Nephron progenitor cell (in vitro differentiated cells): ENCODE measurements at regions not wholly inside any gene's neighbourhood (a gene's known extent, or its start where the extent isn't known, plus 50 kb on each side); places are given as distances from the start of the nearest gene placed in this dataset.

ENCODE experiments used
- DNase-seq: peaks from one replicate; pipeline ENCODE4 v3.0.0; 2021
- H3K27ac Mint-ChIP-seq: 2 replicates; pipeline ENCODE4 v1.8.0; 2021; ENCODE audit warnings: mild to moderate bottlenecking, moderate library complexity, mixed read lengths
- H3K27me3 Mint-ChIP-seq: 2 replicates; pipeline ENCODE4 v1.8.0; 2021; ENCODE audit warnings: mild to moderate bottlenecking, low read depth, mixed read lengths; ENCODE audit not compliant: poor library complexity
- H3K36me3 Mint-ChIP-seq: 2 replicates; pipeline ENCODE4 v1.8.0; 2021; ENCODE audit warnings: low read depth, mixed read lengths
- H3K4me1 Mint-ChIP-seq: 2 replicates; pipeline ENCODE4 v1.8.0; 2021; ENCODE audit warnings: mixed read lengths
- H3K4me3 Mint-ChIP-seq: 2 replicates; pipeline ENCODE4 v1.8.0; 2021; ENCODE audit warnings: mild to moderate bottlenecking, moderate library complexity, mixed read lengths
- H3K9me3 Mint-ChIP-seq: 2 replicates; pipeline ENCODE4 v1.8.0; 2021; ENCODE audit warnings: mild to moderate bottlenecking, moderate library complexity, mixed read lengths
- CTCF ChIP-seq: fragments of 200-600 bp; sonication (generic); IDR thresholded peaks from 2 replicates; pipeline ENCODE4 v1.5.0; 2021; ENCODE audit warnings: antibody characterized with exemption

- H3K4me1 Mint-ChIP-seq = peaks cover 9% of the 10 kb centered on the region
- H3K27ac Mint-ChIP-seq = no peak overlapping the region
- H3K27me3 Mint-ChIP-seq = peaks cover 17% of the 10 kb centered on the region
- H3K36me3 Mint-ChIP-seq = no peaks in the 10 kb centered on the region
- DNase-seq = no peak
- no peak overlapping the region for H3K4me3 Mint-ChIP-seq
- no peaks in the 10 kb centered on the region for H3K9me3 Mint-ChIP-seq
- no peak for TF ChIP-seq CTCF
These were observed 50.8 kb upstream of the ASTN2 start for GRCh38 chr9:117465706-117466105.

GRCh38 chr9:117464941-117465616, 50.2 kb upstream of the ASTN2 start:
- H3K4me1 Mint-ChIP-seq = peaks cover 6% of the 10 kb centered on the region
- no peak for TF ChIP-seq CTCF
- H3K36me3 Mint-ChIP-seq = no peaks in the 10 kb centered on the region
- H3K27ac Mint-ChIP-seq = peak overlapping the region; percentile 66
- no peaks in the 10 kb centered on the region for H3K9me3 Mint-ChIP-seq
- H3K27me3 Mint-ChIP-seq = peaks cover 17% of the 10 kb centered on the region
- H3K4me3 Mint-ChIP-seq = no peak overlapping the region
- no peak for DNase-seq
